DOHH2 (cell line): ENCODE measurements at regions not wholly inside any gene's neighbourhood (a gene's known extent, or its start where the extent isn't known, plus 50 kb on each side); places are given as distances from the start of the nearest gene placed in this dataset.
"Not testable (repeated sequence)": the region's sequence is repeated elsewhere in the genome, so short reads cannot be mapped to it uniquely, and the experiment has no call there.

Experiments
- H3F3A ChIP-seq: fragments of 200-600 bp; sonication (generic), shearing (Covaris generic); 2 replicates; pipeline ENCODE4 v1.6.0; 2016; ENCODE audit warnings: antibody characterized with exemption, mild to moderate bottlenecking; ENCODE audit not compliant: control insufficient read depth, insufficient read depth
- H3K27ac ChIP-seq: fragments of 200-600 bp; sonication (generic); 2 replicates; pipeline ENCODE4 v1.5.1; 2014; ENCODE audit warnings: low read depth, mild to moderate bottlenecking, low read length, moderate library complexity
- H3K27me3 ChIP-seq: fragments of 200-600 bp; sonication (generic); 2 replicates; pipeline ENCODE4 v1.6.1; 2014; ENCODE audit warnings: mild to moderate bottlenecking, low read length, mixed read lengths; ENCODE audit not compliant: control insufficient read depth
- H3K36me3 ChIP-seq: fragments of 200-600 bp; sonication (generic); 2 replicates; pipeline ENCODE4 v1.6.1; 2014; ENCODE audit warnings: mild to moderate bottlenecking, low read length, moderate library complexity, mixed read lengths; ENCODE audit not compliant: control insufficient read depth
- H3K4me1 ChIP-seq: fragments of 200-600 bp; sonication (generic); 2 replicates; pipeline ENCODE4 v1.6.1; 2014; ENCODE audit warnings: mild to moderate bottlenecking, low read length, mixed read lengths; ENCODE audit not compliant: control insufficient read depth
- H3K4me2 ChIP-seq: fragments of 200-600 bp; sonication (generic); 2 replicates; pipeline ENCODE4 v1.6.0; 2014; ENCODE audit warnings: mild to moderate bottlenecking, low read length, moderate library complexity
- H3K4me3 ChIP-seq: fragments of 200-600 bp; sonication (generic); 2 replicates; pipeline ENCODE4 v1.5.1; 2014; ENCODE audit warnings: mild to moderate bottlenecking, low read length, mixed read lengths
- H3K79me2 ChIP-seq: fragments of 200-600 bp; sonication (generic); 2 replicates; pipeline ENCODE4 v1.6.1; 2014; ENCODE audit warnings: mild to moderate bottlenecking, low read length, mixed read lengths; ENCODE audit not compliant: control insufficient read depth
- H3K9me2 ChIP-seq: fragments of 200-600 bp; sonication (generic); replicated peaks from 2 replicates; pipeline ENCODE4 v1.6.1; 2014; ENCODE audit warnings: mild to moderate bottlenecking, low read length, mixed read lengths; ENCODE audit not compliant: control insufficient read depth
- H3K9me3 ChIP-seq: fragments of 200-600 bp; sonication (generic); 2 replicates; pipeline ENCODE4 v1.6.1; 2014; ENCODE audit warnings: antibody characterized with exemption, low read length, mixed read lengths; ENCODE audit not compliant: control insufficient read depth, insufficient read depth
- H4K20me1 ChIP-seq: fragments of 200-600 bp; sonication (generic); 2 replicates; pipeline ENCODE4 v1.6.0; 2014; ENCODE audit warnings: low read depth, mild to moderate bottlenecking, antibody characterized with exemption, low read length, moderate library complexity; ENCODE audit not compliant: control insufficient read depth, insufficient read depth
- CTCF ChIP-seq: fragments of 200-600 bp; sonication (generic); IDR thresholded peaks from one replicate; pipeline ENCODE4 v1.5.1; 2014; ENCODE audit warnings: antibody characterized with exemption, mild to moderate bottlenecking, low read depth, low read length; ENCODE audit not compliant: poor library complexity, severe bottlenecking
- EZH2phosphoT487 ChIP-seq: fragments of 200-600 bp; sonication (generic); IDR thresholded peaks from 2 replicates; pipeline ENCODE4 v1.6.1; 2017; ENCODE audit warnings: borderline replicate concordance, mild to moderate bottlenecking, antibody characterized with exemption, low read length, moderate library complexity, mixed read lengths

DNA sequence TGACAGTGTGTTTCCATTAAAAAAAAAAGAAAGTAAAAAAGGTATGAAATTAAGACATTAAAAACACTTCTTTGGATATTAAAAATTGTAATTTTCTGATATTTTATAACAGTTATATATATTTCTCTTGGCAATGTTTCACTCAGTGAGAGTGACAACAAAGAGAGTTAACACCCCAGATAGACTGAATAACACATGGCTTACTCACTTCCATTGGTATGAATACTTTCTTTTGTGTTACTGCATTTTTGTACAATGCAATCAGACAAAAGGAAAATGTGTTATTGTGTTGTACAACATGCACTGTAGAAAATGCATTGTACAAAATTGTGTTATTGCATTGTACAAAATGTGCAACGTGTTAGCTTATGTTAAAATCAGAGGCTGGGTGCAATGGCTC lies 676.6 kb upstream of the AMELY start:
- not testable (repeated sequence) for H3K27me3 ChIP-seq, H3K36me3 ChIP-seq, H3K27ac ChIP-seq, H3K4me2 ChIP-seq, H3F3A ChIP-seq, H3K9me3 ChIP-seq, H4K20me1 ChIP-seq, H3K4me1 ChIP-seq, H3K4me3 ChIP-seq, H3K79me2 ChIP-seq, H3K9me2 ChIP-seq

DNA sequence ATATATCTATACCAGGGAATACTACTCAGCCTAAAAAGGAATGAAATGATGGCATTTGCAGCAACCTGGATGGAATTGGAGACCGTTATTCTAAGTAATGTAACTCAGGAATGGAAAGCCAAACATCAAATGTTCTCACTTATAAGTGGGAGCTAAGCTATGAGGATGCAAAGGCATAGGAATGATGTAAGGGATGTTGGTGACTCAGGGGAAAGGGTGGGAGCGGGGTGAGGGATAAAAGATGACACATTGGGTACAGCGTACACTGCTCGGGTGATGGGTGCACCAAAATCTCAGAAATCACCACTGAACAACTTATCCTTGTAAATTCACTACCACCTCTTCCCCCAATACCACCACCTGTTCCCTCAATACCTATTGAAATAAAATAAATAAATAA lies 651.0 kb upstream of the AMELY start:
- Histone ChIP-seq H3K36me3 (no peaks in the 10 kb centered on the region), H3K79me2 (no peaks in the 10 kb centered on the region), H3K4me3 (no peak overlapping the region), H4K20me1 (no peaks in the 10 kb centered on the region), H3K9me2 (no peaks in the 10 kb centered on the region), H3K27ac (no peak overlapping the region), H3K4me2 (no peak overlapping the region), H3K27me3 (no peaks in the 10 kb centered on the region), H3K9me3 (no peaks in the 10 kb centered on the region), H3F3A (no peaks in the 10 kb centered on the region), H3K4me1 (no peaks in the 10 kb centered on the region)
- TF ChIP-seq CTCF (no peak), EZH2phosphoT487 (no peak)

DNA sequence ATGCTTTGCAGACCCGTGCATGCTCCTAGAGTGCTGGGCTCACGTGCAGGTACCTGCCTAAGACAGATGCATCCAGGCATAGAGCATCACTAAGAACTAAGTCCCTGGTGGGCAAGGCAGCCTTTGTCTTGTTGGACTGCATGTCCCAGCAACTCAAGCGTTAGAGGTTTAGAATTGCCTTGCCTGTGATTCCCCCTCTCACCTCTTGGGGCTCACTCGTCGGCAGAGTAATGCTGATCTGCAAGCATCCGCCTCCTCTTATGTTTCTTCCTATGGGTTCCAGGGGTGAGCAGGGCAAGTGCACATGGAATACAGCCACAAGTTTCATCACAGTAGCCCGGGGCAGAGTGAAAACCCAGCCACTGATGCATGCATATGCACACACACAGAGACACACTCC lies 646.1 kb upstream of the AMELY start:
- Histone ChIP-seq H3K4me2 (no peak overlapping the region), H3K36me3 (no peaks in the 10 kb centered on the region), H3K4me3 (no peak overlapping the region), H3K4me1 (no peaks in the 10 kb centered on the region), H4K20me1 (no peaks in the 10 kb centered on the region), H3F3A (no peaks in the 10 kb centered on the region), H3K9me3 (no peaks in the 10 kb centered on the region), H3K27me3 (no peaks in the 10 kb centered on the region), H3K79me2 (no peaks in the 10 kb centered on the region), H3K9me2 (no peaks in the 10 kb centered on the region), H3K27ac (no peak overlapping the region)
- TF ChIP-seq EZH2phosphoT487 (no peak), CTCF (peak; percentile 38)

- TF ChIP-seq EZH2phosphoT487 (no peak), CTCF (no peak)
- no peaks in the 10 kb centered on the region for H3K4me1 ChIP-seq
- no peaks in the 10 kb centered on the region for H4K20me1 ChIP-seq
- no peaks in the 10 kb centered on the region for H3F3A ChIP-seq
- no peaks in the 10 kb centered on the region for H3K27me3 ChIP-seq
- no peak overlapping the region for H3K4me2 ChIP-seq
- H3K9me2 ChIP-seq = no peaks in the 10 kb centered on the region
- no peaks in the 10 kb centered on the region for H3K79me2 ChIP-seq
- H3K36me3 ChIP-seq = no peaks in the 10 kb centered on the region
- no peak overlapping the region for H3K4me3 ChIP-seq
- H3K9me3 ChIP-seq = no peaks in the 10 kb centered on the region
- H3K27ac ChIP-seq = no peak overlapping the region
Measured at GRCh38 chrY:7555006-7555405, 643.5 kb upstream of the AMELY start.
